HFFc6 (cell line): ENCODE measurements at regions not wholly inside any gene's neighbourhood (a gene's known extent, or its start where the extent isn't known, plus 50 kb on each side); places are given as distances from the start of the nearest gene placed in this dataset.

Source experiments
- DNase-seq: peaks from one replicate; pipeline ENCODE4 v3.0.0-alpha.2; 2018
- H3K27ac Mint-ChIP-seq: 2 replicates; pipeline ENCODE4 v1.8.0; 2020; ENCODE audit warnings: mild to moderate bottlenecking, mixed read lengths
- H3K27me3 Mint-ChIP-seq: 2 replicates; pipeline ENCODE4 v1.8.0; 2021; ENCODE audit warnings: mild to moderate bottlenecking, moderate library complexity, mixed read lengths; ENCODE audit not compliant: insufficient read depth
- H3K36me3 Mint-ChIP-seq: 2 replicates; pipeline ENCODE4 v1.8.0; 2021; ENCODE audit warnings: low read depth, mixed read lengths
- H3K4me1 Mint-ChIP-seq: 2 replicates; pipeline ENCODE4 v1.8.0; 2020; ENCODE audit warnings: low read depth, mixed read lengths
- H3K4me3 Mint-ChIP-seq: 2 replicates; pipeline ENCODE4 v1.8.0; 2020; ENCODE audit warnings: mild to moderate bottlenecking, moderate library complexity, mixed read lengths
- H3K9me3 Mint-ChIP-seq: 2 replicates; pipeline ENCODE4 v1.8.0; 2020; ENCODE audit warnings: mild to moderate bottlenecking, mixed read lengths
- TF ChIP-seq, protein P1 (sequence below): fragments of 200-600 bp; sonication (generic); IDR thresholded peaks from 2 replicates; pipeline ENCODE4 v1.5.0; 2021; ENCODE audit warnings: antibody characterized with exemption, mild to moderate bottlenecking

DNA sequence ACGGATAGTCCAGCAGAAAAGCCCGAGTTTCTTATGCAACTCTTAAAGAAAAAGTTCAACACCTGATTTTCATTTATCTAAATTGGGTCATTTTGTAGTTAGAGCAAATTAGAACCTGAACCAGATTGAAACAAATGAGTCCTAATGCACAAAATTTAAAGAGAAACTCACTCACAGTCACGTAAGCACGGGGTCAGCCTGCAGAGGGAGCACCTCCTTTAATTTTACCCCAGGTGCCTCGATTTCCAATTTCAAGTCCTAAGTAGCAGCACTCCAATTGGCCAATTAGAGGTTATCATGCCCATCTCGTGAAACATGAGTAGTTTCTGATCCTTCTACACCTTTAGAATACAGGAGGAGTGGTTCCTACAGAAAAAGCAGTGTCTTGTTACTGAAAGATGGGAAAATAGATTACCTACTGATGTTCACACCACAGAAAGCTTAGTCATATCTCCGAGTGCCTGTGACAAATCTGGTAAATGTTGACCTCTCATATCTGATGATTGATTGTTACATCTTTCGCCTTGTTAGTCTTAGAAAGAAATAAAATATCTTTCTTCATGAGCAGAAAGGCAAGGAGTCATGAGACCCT is 1929.8 kb upstream of the LRRTM1 start:
- peaks cover 3% of the 10 kb centered on the region for H3K9me3 Mint-ChIP-seq
- H3K4me1 Mint-ChIP-seq: no peaks in the 10 kb centered on the region
- TF ChIP-seq, protein P1, sequence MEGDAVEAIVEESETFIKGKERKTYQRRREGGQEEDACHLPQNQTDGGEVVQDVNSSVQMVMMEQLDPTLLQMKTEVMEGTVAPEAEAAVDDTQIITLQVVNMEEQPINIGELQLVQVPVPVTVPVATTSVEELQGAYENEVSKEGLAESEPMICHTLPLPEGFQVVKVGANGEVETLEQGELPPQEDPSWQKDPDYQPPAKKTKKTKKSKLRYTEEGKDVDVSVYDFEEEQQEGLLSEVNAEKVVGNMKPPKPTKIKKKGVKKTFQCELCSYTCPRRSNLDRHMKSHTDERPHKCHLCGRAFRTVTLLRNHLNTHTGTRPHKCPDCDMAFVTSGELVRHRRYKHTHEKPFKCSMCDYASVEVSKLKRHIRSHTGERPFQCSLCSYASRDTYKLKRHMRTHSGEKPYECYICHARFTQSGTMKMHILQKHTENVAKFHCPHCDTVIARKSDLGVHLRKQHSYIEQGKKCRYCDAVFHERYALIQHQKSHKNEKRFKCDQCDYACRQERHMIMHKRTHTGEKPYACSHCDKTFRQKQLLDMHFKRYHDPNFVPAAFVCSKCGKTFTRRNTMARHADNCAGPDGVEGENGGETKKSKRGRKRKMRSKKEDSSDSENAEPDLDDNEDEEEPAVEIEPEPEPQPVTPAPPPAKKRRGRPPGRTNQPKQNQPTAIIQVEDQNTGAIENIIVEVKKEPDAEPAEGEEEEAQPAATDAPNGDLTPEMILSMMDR: no peak
- H3K27me3 Mint-ChIP-seq: no peaks in the 10 kb centered on the region
- DNase-seq: no peak
- no peaks in the 10 kb centered on the region for H3K36me3 Mint-ChIP-seq
- H3K4me3 Mint-ChIP-seq: no peak overlapping the region
- H3K27ac Mint-ChIP-seq: no peak overlapping the region

DNA sequence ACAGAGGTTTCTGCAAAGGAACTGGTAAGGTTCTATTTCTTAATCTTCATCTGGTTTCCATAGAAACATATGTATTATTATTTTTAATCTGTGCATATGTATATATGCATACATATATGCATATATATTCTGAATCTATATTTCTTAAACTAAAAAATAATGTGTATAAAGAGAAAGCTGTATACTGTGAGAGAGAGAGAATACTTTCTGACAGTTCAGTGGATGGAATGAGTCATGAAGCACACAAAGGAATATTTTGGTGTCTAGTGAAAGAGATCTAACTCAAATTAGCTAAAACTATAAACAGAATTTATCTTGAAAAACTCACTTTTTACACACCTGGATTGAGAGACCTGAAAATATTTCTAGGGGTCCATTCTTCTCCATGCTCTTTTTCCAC is 1929.3 kb upstream of the LRRTM1 start:
- Mint-ChIP-seq H3K9me3 (peaks cover 7% of the 10 kb centered on the region; the same call in 1 of the 2 replicates), H3K27me3 (no peaks in the 10 kb centered on the region), H3K4me1 (no peaks in the 10 kb centered on the region), H3K36me3 (no peaks in the 10 kb centered on the region), H3K27ac (no peak overlapping the region), H3K4me3 (no peak overlapping the region)
- TF ChIP-seq, protein P1: no peak
- DNase-seq: no peak

DNA sequence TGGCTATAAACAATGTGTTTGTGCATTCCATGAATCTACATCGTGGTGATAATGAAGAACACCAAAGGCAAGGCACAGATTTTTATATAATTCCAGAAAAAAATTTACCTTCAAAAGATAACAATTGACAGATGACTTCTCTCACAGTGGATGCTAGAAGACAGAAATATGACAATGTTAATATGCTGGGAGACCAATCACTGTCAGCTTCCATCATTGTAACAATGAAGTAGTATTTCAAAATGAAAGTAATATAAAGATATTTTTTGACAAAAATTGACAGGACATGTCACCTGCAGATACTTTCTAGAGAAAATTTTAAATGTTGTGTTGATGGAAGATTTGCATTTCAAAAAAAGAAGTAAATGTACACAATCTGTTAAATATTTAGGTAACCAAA is 1925.9 kb upstream of the LRRTM1 start:
- Mint-ChIP-seq H3K4me1 (no peaks in the 10 kb centered on the region), H3K36me3 (no peaks in the 10 kb centered on the region), H3K27me3 (no peaks in the 10 kb centered on the region), H3K4me3 (no peak overlapping the region), H3K9me3 (peaks cover 12% of the 10 kb centered on the region; the same call in 1 of the 2 replicates), H3K27ac (no peak overlapping the region)
- TF ChIP-seq, protein P1: no peak
- DNase-seq: no peak

DNA sequence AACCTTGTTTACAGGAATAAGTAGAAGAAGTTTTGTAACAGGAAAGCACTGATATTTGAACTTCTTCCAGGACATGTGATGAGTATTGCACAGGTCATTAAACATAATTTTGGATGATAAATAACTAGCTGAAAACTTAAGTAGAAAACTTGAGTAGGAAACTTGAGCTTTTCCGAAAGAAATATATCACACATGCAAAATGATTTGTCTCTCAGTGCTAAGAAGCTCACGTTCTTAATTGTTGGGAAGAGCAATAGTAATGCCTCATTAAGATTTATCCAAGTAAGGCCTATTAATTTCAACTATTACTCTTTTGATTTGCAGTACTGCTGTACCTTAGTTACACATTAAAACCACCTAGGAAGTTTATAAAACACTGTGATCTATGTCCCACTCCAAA is 1921.9 kb upstream of the LRRTM1 start:
- Mint-ChIP-seq H3K4me3 (no peak overlapping the region), H3K27ac (no peak overlapping the region)
- TF ChIP-seq, protein P1: no peak

DNA sequence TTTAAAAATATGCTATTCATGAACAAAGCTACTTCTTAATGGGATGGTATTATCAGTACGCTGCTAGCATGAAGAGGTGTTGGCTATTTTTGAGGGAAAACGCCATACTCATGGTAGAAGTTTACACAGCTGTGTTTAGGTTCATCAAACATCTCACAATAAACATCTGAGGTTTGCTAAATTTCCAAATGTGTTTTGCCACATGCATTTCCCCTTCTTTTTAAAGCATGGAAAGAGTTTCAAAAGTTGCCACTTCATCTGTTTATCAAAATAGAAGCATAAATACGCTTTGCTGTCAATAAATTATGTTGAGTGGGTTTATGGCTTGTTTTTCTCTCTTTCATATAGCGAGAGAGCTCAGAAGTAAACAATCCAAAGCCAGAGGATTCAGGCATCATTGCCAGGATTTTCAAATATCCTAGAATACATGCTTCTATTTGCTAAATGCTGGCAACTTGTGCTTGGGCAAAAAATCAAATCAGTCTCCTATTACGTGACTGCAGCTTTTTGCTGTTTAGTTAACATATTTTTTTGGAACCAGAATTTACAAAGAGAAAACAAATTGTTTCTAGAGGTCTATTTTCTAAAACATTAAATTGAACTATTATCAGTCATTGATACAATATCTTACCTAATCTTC is 1919.9 kb upstream of the LRRTM1 start:
- no peak for DNase-seq
- Mint-ChIP-seq H3K27ac (no peak overlapping the region), H3K4me1 (no peaks in the 10 kb centered on the region), H3K9me3 (peaks cover 12% of the 10 kb centered on the region; the same call in 1 of the 2 replicates), H3K27me3 (no peaks in the 10 kb centered on the region), H3K4me3 (no peak overlapping the region), H3K36me3 (no peaks in the 10 kb centered on the region)
- TF ChIP-seq, protein P1: no peak

More for the DNA sequence above, 1921.9 kb upstream of the LRRTM1 start:
- H3K4me1 Mint-ChIP-seq: no peaks in the 10 kb centered on the region
- H3K9me3 Mint-ChIP-seq: peaks cover 16% of the 10 kb centered on the region; the same call in 1 of the 2 replicates
- no peaks in the 10 kb centered on the region for H3K27me3 Mint-ChIP-seq
- H3K36me3 Mint-ChIP-seq: no peaks in the 10 kb centered on the region
- DNase-seq: no peak
